HCT116 (cell line): ENCODE measurements at regions not wholly inside any gene's neighbourhood (a gene's known extent, or its start where the extent isn't known, plus 50 kb on each side); places are given as distances from the start of the nearest gene placed in this dataset.
"Not testable (repeated sequence)": the region's sequence is repeated elsewhere in the genome, so short reads cannot be mapped to it uniquely, and the experiment has no call there.

Source experiments
- ATAC-seq: fragments of 200-7000 bp; cut with Tn5 transposase; 2 replicates; pipeline ENCODE4 v1.9.1; 2020; ENCODE audit warnings: mild to moderate bottlenecking, moderate library complexity
- BruUV-seq: library from RNA; stranded (reverse); fragments of 400-500 nt; replicated peaks from 2 replicates; lab custom pipeline; 2021; lab: Mats Ljungman, UMichigan
- CTCF ChIA-PET: fragments of 300-600 bp; sonication (Branson Sonifier 250); formaldehyde crosslinking; loops from one replicate; lab custom pipeline; 2021; ENCODE audit warnings: antibody characterized with exemption; lab: Charles Lee
- POLR2A ChIA-PET: fragments of 300-600, 350-600 bp; sonication (Branson Sonifier 250); formaldehyde crosslinking; loops from one replicate; lab custom pipeline; 2021; ENCODE audit warnings: antibody characterized with exemption; lab: Charles Lee
- RAD21 ChIA-PET, 2 experiments: fragments of 300-600 bp; sonication (Branson Sonifier 250); formaldehyde crosslinking; loops; one replicate each; lab custom pipeline; 2023; ENCODE audit warnings: low total read pairs in 2 of 2; ENCODE audit not compliant: uncharacterized antibody in 2 of 2, unreplicated experiment in 2 of 2, low non-redundant PET in 1 of 2; lab: Charles Lee
- DNase-seq: peaks from one replicate; pipeline ENCODE4 v3.0.0-alpha.2; 2010; ENCODE audit warnings: low read depth, low spot score
- H2AFZ ChIP-seq: fragments of 200-600 bp; shearing (Covaris generic), sonication (generic); 2 replicates; pipeline ENCODE4 v1.6.1; 2017; ENCODE audit warnings: low read depth, mixed run types, mixed read lengths, antibody characterized with exemption, low read length; ENCODE audit not compliant: poor library complexity, severe bottlenecking
- H3K27ac ChIP-seq: 2 replicates; pipeline ENCODE4 v1.5.1; 2012; ENCODE audit warnings: low read depth, low read length
- H3K27me3 ChIP-seq: fragments of 200-600 bp; sonication (generic); 2 replicates; pipeline ENCODE4 v1.6.1; 2016; ENCODE audit warnings: mixed run types, low read length, mixed read lengths; ENCODE audit not compliant: insufficient read depth
- H3K36me3 ChIP-seq, 2 experiments: fragments of 200-500 bp in 1 of 2; fragments of 200-600 bp in 1 of 2; sonication (Bioruptor generic) in 1 of 2; sonication (generic) in 1 of 2; 2 replicates each; pipeline versions ENCODE4 v1.5.1 to v1.6.1; 2014 to 2016; ENCODE audit warnings: low read length in 2 of 2, inconsistent platforms in 1 of 2, mixed read lengths in 1 of 2, mixed run types in 1 of 2; ENCODE audit not compliant: insufficient read depth in 2 of 2, control insufficient read depth in 1 of 2
- H3K4me1 ChIP-seq, 2 experiments: fragments of 200-600 bp in 1 of 2; sonication (generic) in 1 of 2; 2 replicates each; pipeline versions ENCODE4 v1.5.1 to v1.6.1; 2012 to 2017; ENCODE audit warnings: low read length in 2 of 2, inconsistent platforms in 1 of 2, mild to moderate bottlenecking in 1 of 2, mixed read lengths in 1 of 2, mixed run types in 1 of 2, moderate library complexity in 1 of 2; ENCODE audit not compliant: insufficient read depth in 2 of 2, control insufficient read depth in 1 of 2
- H3K4me2 ChIP-seq: fragments of 200-600 bp; sonication (generic); 2 replicates; pipeline ENCODE4 v1.6.1; 2017; ENCODE audit warnings: mixed run types, low read length, mixed read lengths
- H3K4me3 ChIP-seq, 2 experiments: fragments of 200-600 bp in 1 of 2; sonication (generic) in 1 of 2; replicated peaks in 1 of 2; 2 replicates each; pipeline ENCODE4 v1.5.1; 2011 to 2016; ENCODE audit warnings: low read length in 2 of 2, control low read depth in 1 of 2, low read depth in 1 of 2, mild to moderate bottlenecking in 1 of 2, mixed read lengths in 1 of 2, mixed run types in 1 of 2
- H3K79me2 ChIP-seq: fragments of 200-600 bp; sonication (generic); 2 replicates; pipeline ENCODE4 v1.6.1; 2017; ENCODE audit warnings: mild to moderate bottlenecking, mixed run types, low read length, moderate library complexity, mixed read lengths; ENCODE audit not compliant: insufficient read depth
- H3K9ac ChIP-seq: fragments of 200-600 bp; sonication (generic); 2 replicates; pipeline ENCODE4 v1.6.1; 2016; ENCODE audit warnings: low read length, mixed read lengths
- H3K9me2 ChIP-seq: fragments of 200-600 bp; sonication (generic), shearing (Covaris generic); 2 replicates; pipeline ENCODE4 v1.6.1; 2017; ENCODE audit warnings: mixed run types, mild to moderate bottlenecking, moderate library complexity; ENCODE audit not compliant: insufficient read depth
- H3K9me3 ChIP-seq, 2 experiments: fragments of 200-500 bp in 1 of 2; fragments of 200-600 bp in 1 of 2; sonication (Bioruptor generic) in 1 of 2; sonication (generic) in 1 of 2; 2 replicates each; pipeline ENCODE4 v1.6.1; 2014 to 2017; ENCODE audit warnings: low read length in 2 of 2, mixed read lengths in 2 of 2, inconsistent platforms in 1 of 2, low read depth in 1 of 2, mild to moderate bottlenecking in 1 of 2, mixed run types in 1 of 2, moderate library complexity in 1 of 2; ENCODE audit not compliant: control insufficient read depth in 1 of 2, insufficient read depth in 1 of 2
- H4K20me1 ChIP-seq: fragments of 200-600 bp; sonication (generic), shearing (Covaris generic); 2 replicates; pipeline ENCODE4 v1.6.1; 2017; ENCODE audit warnings: mixed run types, mild to moderate bottlenecking, moderate library complexity; ENCODE audit not compliant: insufficient read depth
- CBX3 ChIP-seq: IDR thresholded peaks from 2 replicates; pipeline ENCODE4 v1.6.1; 2012; ENCODE audit warnings: low read depth
- CTCF ChIP-seq, 3 experiments: fragments of 200-600 bp in 1 of 3; sonication (generic) in 1 of 3; IDR thresholded peaks in 2 of 3; conservative IDR thresholded peaks in 1 of 3; 2 replicates each; pipeline ENCODE4 v1.5.1; 2012 to 2017; ENCODE audit warnings: low read depth in 2 of 3, low read length in 2 of 3, antibody characterized with exemption in 1 of 3, borderline replicate concordance in 1 of 3, control low read depth in 1 of 3, mild to moderate bottlenecking in 1 of 3, mixed read lengths in 1 of 3, mixed run types in 1 of 3, moderate library complexity in 1 of 3; ENCODE audit not compliant: insufficient read depth in 1 of 3
- EGR1 ChIP-seq: IDR thresholded peaks from 2 replicates; pipeline ENCODE4 v1.6.1; 2012; ENCODE audit warnings: low read depth
- ELF1 ChIP-seq: IDR thresholded peaks from 2 replicates; pipeline ENCODE4 v1.6.1; 2012; ENCODE audit warnings: low read depth, borderline replicate concordance
- EZH2 ChIP-seq: fragments of 200-600 bp; sonication (generic); IDR thresholded peaks from 2 replicates; pipeline ENCODE4 v1.6.1; 2017; ENCODE audit warnings: antibody characterized with exemption, mixed run types
- MAX ChIP-seq: IDR thresholded peaks from 2 replicates; pipeline ENCODE4 v1.6.1; 2012
- POLR2A ChIP-seq: IDR thresholded peaks from 2 replicates; pipeline ENCODE4 v1.7.0; 2011; ENCODE audit warnings: borderline replicate concordance; ENCODE audit not compliant: insufficient read depth, insufficient read length; ENCODE audit errors: extremely low read depth
- POLR2AphosphoS5 ChIP-seq: IDR thresholded peaks from 2 replicates; pipeline ENCODE4 v1.6.1; 2011; ENCODE audit warnings: mild to moderate bottlenecking, low read depth, low read length, moderate library complexity
- RAD21 ChIP-seq: IDR thresholded peaks from 2 replicates; pipeline ENCODE4 v1.6.1; 2012; ENCODE audit warnings: low read depth, mild to moderate bottlenecking
- SRF ChIP-seq: IDR thresholded peaks from 2 replicates; pipeline ENCODE4 v1.6.1; 2012; ENCODE audit warnings: low read depth
- TCF7L2 ChIP-seq: IDR thresholded peaks from 2 replicates; pipeline ENCODE4 v1.7.0; 2011; ENCODE audit warnings: borderline replicate concordance, inconsistent platforms; ENCODE audit not compliant: insufficient read depth, insufficient read length; ENCODE audit errors: extremely low read depth
- ZBTB33 ChIP-seq: IDR thresholded peaks from 2 replicates; pipeline ENCODE4 v1.6.1; 2011; ENCODE audit warnings: mild to moderate bottlenecking, low read length, moderate library complexity; ENCODE audit not compliant: insufficient replicate concordance; ENCODE audit errors: extremely low read depth
- ZNF274 ChIP-seq: fragments of 200-500 bp; sonication (Bioruptor generic); IDR thresholded peaks from 2 replicates; pipeline ENCODE4 v1.6.1; 2014; ENCODE audit warnings: mild to moderate bottlenecking, low read depth, low read length, inconsistent platforms
- intact Hi-C: fragments of 100-400 bp; cut with micrococcal nuclease; formaldehyde crosslinking; loops from 2 replicates; pipeline ENCODE4 v1.10.0; 2022

- no peak overlapping the region for H3K27ac ChIP-seq
- BruUV-seq = no TSS peak
- TF ChIP-seq ZBTB33 (no peak), CTCF (IDR thresholded peaks at IDR 0.05 in 2 of 3, conservative IDR thresholded peaks at IDR 0.05 in 1 of 3; ENCODE audit: borderline replicate concordance in 1 of 3, insufficient read depth in 1 of 3, low read depth in 2 of 3, low read length in 2 of 3) (no peak), TCF7L2 (no peak), POLR2AphosphoS5 (no peak), CBX3 (no peak), SRF (no peak), EZH2 (no peak), POLR2A (no peak), ZNF274 (no peak), EGR1 (no peak), ELF1 (no peak), MAX (no peak), RAD21 (no peak)
Observed at GRCh38 chr10:62599161-62599560, 205.4 kb upstream of the ADO start.

GRCh38 chr10:62606551-62606950 is 198.0 kb upstream of the ADO start:
- H3K9me3 ChIP-seq, ATAC-seq, H2AFZ ChIP-seq, RAD21 ChIA-PET, BruUV-seq, POLR2A ChIA-PET, H4K20me1 ChIP-seq, H3K27ac ChIP-seq, DNase-seq, H3K9me2 ChIP-seq, H3K4me1 ChIP-seq, H3K4me3 ChIP-seq, H3K4me2 ChIP-seq, H3K9ac ChIP-seq, H3K79me2 ChIP-seq, H3K36me3 ChIP-seq, CTCF ChIA-PET, intact Hi-C loops, H3K27me3 ChIP-seq: not testable (repeated sequence)

More at GRCh38 chr10:62599161-62599560, 205.4 kb upstream of the ADO start:
- no peak overlapping the region for H3K4me3 ChIP-seq
- H3K27me3 ChIP-seq = no peaks in the 10 kb centered on the region
- H2AFZ ChIP-seq = no peak overlapping the region
- intact Hi-C loops = loop anchor here (10.0 kb wide), 1 partner anchor 1026 kb away; no protein-coding TSS in a partner anchor
- ChIA-PET POLR2A (no interaction called here), CTCF (interaction anchor here (1.2 to 1.9 kb wide), 2 partner anchors 12 to 559 kb away, joined by 3 to 5 read pairs; no protein-coding TSS in a partner anchor), RAD21 (no interaction called here)
- no peaks in the 10 kb centered on the region for H3K36me3 ChIP-seq
- DNase-seq (no peak), ATAC-seq (no peak)
- H3K9me3 ChIP-seq = no peaks in the 10 kb centered on the region
- H4K20me1 ChIP-seq = no peaks in the 10 kb centered on the region
- no peaks in the 10 kb centered on the region for H3K4me1 ChIP-seq
- no peaks in the 10 kb centered on the region for H3K9me2 ChIP-seq
- no peak overlapping the region for H3K9ac ChIP-seq
- no peaks in the 10 kb centered on the region for H3K79me2 ChIP-seq
- no peak overlapping the region for H3K4me2 ChIP-seq
